Heart right ventricle (tissue), 16 donors: ENCODE measurements at regions not wholly inside any gene's neighbourhood (a gene's known extent, or its start where the extent isn't known, plus 50 kb on each side); places are given as distances from the start of the nearest gene placed in this dataset.
"Not testable (repeated sequence)": the region's sequence is repeated elsewhere in the genome, so short reads cannot be mapped to it uniquely, and the experiment has no call there.

Experiments used
- ATAC-seq, 8 donors: fragments of 200-7000 bp; cut with Tn5 transposase; one replicate each; pipeline ENCODE4 v1.9.1; 2020; ENCODE audit warnings: mild to moderate bottlenecking in 8 of 8, moderate library complexity in 8 of 8, moderate number of reproducible peaks in 1 of 8
- DNase-seq, 2 donors: peaks; one replicate each; pipeline ENCODE4 v3.0.0-alpha.2; 2020
- H3K27ac ChIP-seq, 10 donors: fragments of 200-600 bp; sonication (generic) in 2 of 10; one replicate each; pipeline versions ENCODE4 v1.5.0 to v1.8.0; 2020 to 2022; ENCODE audit warnings: mild to moderate bottlenecking in 3 of 10
- H3K27me3 ChIP-seq, 7 donors: fragments of 200-600 bp; one replicate each; pipeline ENCODE4 v1.8.0; 2021 to 2022; ENCODE audit warnings: mild to moderate bottlenecking in 2 of 7
- H3K36me3 ChIP-seq, 9 donors: fragments of 200-600 bp; sonication (generic) in 1 of 9; one replicate each; pipeline versions ENCODE4 v1.5.0 to v1.8.0; 2020 to 2022; ENCODE audit warnings: mild to moderate bottlenecking in 2 of 9
- H3K4me1 ChIP-seq, 9 donors: fragments of 200-600 bp; sonication (generic) in 1 of 9; one replicate each; pipeline versions ENCODE4 v1.5.0 to v1.8.0; 2020 to 2022; ENCODE audit warnings: mild to moderate bottlenecking in 4 of 9
- H3K4me3 ChIP-seq, 10 donors: fragments of 200-600 bp; sonication (generic) in 2 of 10; one replicate each; pipeline versions ENCODE4 v1.5.0 to v1.8.0; 2020 to 2022; ENCODE audit warnings: mild to moderate bottlenecking in 7 of 10, moderate library complexity in 2 of 10
- H3K9me3 ChIP-seq, 11 donors: fragments of 200-600 bp in 10 of 11; sonication (generic) in 2 of 11; one replicate each; pipeline versions ENCODE4 v1.5.0 to v1.8.0; 2013 to 2022; ENCODE audit warnings: mild to moderate bottlenecking in 2 of 11, control low read depth in 1 of 11, moderate library complexity in 1 of 11
- WGBS, 2 donors: extraction: QIAGEN DNeasy Blood & Tissue Kit; methylation state at CpG; one replicate each; pipeline ENCODE4 v1.1.7; 2013; ENCODE audit warnings: inconsistent platforms in 1 of 2; 5-methylcytosine and 5-hydroxymethylcytosine counted together
- intact Hi-C, 10 donors: fragments of 100-400 bp; cut with DNase I; formaldehyde crosslinking; loops; one replicate each; pipeline versions ENCODE4 v1.11.1 to v1.14.2; 2022
- TF ChIP-seq, protein P1 (sequence below), 9 donors: fragments of 200-600 bp; sonication (generic) in 2 of 9; IDR thresholded peaks; one replicate each; pipeline versions ENCODE4 v1.5.0 to v1.8.0; 2021 to 2022; ENCODE audit warnings: antibody characterized with exemption in 9 of 9, mild to moderate bottlenecking in 5 of 9, moderate library complexity in 1 of 9
- donor health status: Arrhythmogenic right ventricular cardiomyopathy.
- donor health status: ischemic (EF 13 %, LVEDD 7.1; RV severe dilation, severe dysfunction).
- donor health status: healthy with polysubstance abuse.
- donor health status: DM: no; HTN: yes; CAD: no.
- donor health status: DM: no; HTN: no; CAD: no.
- donor health status: ischemic (EF 25% LVEDD 6.9; RV normal size, moderate dysfunction).
- donor health status: ischemic (EF 25% LVEDD 5.7; RV mildly dilated, moderate dysfunction).
- donor health status: healthy.
- donor health status: DM: yes; HTN: yes; CAD: no.
- donor health status: Ischemic cardiomyopathy.
- donor health status: ischemic (EF 35%, LVEDD 5.7; RV mildly dilated, moderate dysfunction).
- donor health status: nonischemic (EF 11% LVEDD 7.7; RV severe dilation, severe dysfunction).
- donor health status: DM: yes; HTN: yes; CAD: no.
- donor health status: PGD.
- donor health status: ischemic (EF 29% LVEDD 5.4; RV normal size, mild dysfunction).
- donor health status: nonischemic (EF 23%, LVEDD 6.1; RV moderate dilation, normal function).

DNA sequence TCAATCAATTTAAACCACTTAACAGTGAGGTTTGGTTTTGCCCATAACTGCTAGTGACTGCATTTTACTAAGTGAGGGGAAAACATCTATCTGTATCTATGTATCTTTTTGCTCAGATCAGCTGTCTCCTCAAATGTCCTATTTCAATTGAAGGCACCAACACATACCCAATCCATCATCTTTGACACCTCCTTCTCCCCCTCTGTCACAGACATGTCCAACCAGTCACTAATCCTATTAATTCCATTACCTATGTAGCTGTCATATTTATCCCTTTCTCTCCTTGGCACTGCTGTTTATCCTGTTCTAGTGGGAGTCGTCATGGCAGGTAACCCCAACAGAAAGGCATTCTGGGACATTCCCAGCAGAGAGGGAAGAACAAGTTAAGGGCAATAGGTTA, 975.2 kb upstream of the AUTS2 start:
- intact Hi-C loops = no loop called here
- H3K9me3 ChIP-seq = peaks cover 0 to 4% (median 0%) of the 10 kb centered on the region in 11 donors
- DNase-seq (no peak), ATAC-seq (no peak)
- H3K27ac ChIP-seq = no peak overlapping the region
- 64 to 79% methylated on average over 1 of the region's 1 CpG for WGBS, 2 donors
- no peaks in the 10 kb centered on the region for H3K36me3 ChIP-seq
- H3K4me1 ChIP-seq = no peaks in the 10 kb centered on the region
- no peak overlapping the region for H3K4me3 ChIP-seq
- H3K27me3 ChIP-seq = peaks cover 0 to 18% (median 0%) of the 10 kb centered on the region in 7 donors
- TF ChIP-seq, protein P1, sequence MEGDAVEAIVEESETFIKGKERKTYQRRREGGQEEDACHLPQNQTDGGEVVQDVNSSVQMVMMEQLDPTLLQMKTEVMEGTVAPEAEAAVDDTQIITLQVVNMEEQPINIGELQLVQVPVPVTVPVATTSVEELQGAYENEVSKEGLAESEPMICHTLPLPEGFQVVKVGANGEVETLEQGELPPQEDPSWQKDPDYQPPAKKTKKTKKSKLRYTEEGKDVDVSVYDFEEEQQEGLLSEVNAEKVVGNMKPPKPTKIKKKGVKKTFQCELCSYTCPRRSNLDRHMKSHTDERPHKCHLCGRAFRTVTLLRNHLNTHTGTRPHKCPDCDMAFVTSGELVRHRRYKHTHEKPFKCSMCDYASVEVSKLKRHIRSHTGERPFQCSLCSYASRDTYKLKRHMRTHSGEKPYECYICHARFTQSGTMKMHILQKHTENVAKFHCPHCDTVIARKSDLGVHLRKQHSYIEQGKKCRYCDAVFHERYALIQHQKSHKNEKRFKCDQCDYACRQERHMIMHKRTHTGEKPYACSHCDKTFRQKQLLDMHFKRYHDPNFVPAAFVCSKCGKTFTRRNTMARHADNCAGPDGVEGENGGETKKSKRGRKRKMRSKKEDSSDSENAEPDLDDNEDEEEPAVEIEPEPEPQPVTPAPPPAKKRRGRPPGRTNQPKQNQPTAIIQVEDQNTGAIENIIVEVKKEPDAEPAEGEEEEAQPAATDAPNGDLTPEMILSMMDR (IDR thresholded peaks at IDR 0.05) = no peak

DNA sequence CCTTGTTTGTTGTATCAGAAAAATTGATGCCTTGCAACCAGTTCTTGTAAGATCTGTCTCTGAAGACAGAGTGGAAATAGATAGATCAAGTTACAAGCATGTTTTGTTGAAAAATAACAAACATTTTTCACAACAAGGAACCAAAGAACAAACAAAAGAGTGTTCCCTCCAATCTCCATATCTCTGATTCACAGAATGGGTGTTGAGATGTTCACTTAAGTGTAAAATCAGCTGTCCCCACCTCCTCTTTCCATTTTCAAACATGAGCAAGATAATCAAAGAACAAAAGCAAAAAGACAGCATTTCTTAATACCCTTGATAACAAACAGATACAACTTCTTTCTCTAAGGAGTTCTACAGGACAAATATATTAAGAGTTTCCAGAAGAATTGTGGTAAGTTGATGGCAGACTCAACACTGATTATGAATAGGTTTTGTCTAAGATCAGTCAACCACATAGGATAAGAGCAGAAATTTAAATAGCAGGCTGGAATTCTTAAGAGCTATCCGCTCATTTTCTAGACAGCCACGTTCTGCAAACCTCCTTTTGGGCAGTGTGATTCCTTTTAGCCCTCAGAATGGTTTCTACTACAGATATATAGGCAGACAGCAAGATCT, 970.9 kb upstream of the AUTS2 start:
- Histone ChIP-seq H3K27me3 (peaks cover 0 to 18% (median 0%) of the 10 kb centered on the region in 7 donors), H3K9me3 (peaks cover 0 to 4% (median 0%) of the 10 kb centered on the region in 11 donors), H3K36me3 (no peaks in the 10 kb centered on the region), H3K4me1 (no peaks in the 10 kb centered on the region), H3K27ac (no peak overlapping the region), H3K4me3 (no peak overlapping the region)
- ATAC-seq = no peak
- intact Hi-C loops = no loop called here
- TF ChIP-seq, protein P1 (IDR thresholded peaks at IDR 0.05) = no peak
- 62 to 72% methylated on average over 2 of the region's 2 CpGs for WGBS, 2 donors
- no peak for DNase-seq

DNA sequence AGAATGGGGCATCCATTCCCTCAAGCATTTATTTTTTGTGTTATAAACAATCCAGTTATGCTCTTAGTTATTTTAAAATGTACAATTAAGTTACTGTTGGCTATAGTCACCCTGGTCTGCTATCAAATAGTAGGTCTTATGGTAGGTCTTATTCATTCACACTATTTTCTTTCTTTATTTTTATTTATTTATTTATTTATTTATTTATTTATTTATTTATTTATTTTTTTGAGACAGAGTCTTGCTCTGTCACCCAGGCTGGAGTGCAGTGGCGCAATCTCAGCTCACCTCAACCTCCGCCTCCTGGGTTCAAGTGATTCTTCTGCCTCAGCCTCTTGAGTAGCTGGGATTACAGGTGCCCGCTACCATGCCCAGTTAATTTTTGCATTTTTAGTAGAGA, 967.4 kb upstream of the AUTS2 start:
- not testable (repeated sequence) for DNase-seq, H3K36me3 ChIP-seq, H3K4me3 ChIP-seq, H3K4me1 ChIP-seq, H3K27ac ChIP-seq, ATAC-seq
- intact Hi-C loops = loop anchor here in 1 of 10 donors (10.0 kb wide), 1 partner anchor 64 kb away; no protein-coding TSS in a partner anchor
- 96 to 100% methylated on average over 3 of the region's 3 CpGs for WGBS, 2 donors
- Histone ChIP-seq H3K27me3 (peaks cover 0 to 10% (median 0%) of the 10 kb centered on the region in 7 donors), H3K9me3 (peaks cover 0 to 13% (median 0%) of the 10 kb centered on the region in 11 donors)

DNA sequence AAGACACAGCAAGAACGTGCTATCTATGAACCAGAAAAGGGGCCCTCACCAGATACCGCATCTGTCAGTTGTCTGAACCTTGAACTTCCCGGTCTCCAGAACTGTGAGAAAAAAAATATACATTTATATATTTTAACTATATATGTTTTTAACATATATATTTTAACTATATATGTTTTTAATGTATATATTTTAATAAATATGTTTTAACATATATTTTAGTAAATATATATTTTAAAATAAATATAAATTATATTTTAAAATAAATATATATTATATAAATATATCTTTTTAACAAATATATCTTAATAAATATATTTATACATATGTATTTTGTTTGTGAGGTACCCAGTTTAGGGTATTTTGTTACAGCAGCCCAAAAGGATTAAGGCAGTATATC, 958.2 kb upstream of the AUTS2 start:
- TF ChIP-seq, protein P1 (IDR thresholded peaks at IDR 0.05) = no peak
- 89 to 94% methylated on average over 3 of the region's 3 CpGs for WGBS, 2 donors

DNA sequence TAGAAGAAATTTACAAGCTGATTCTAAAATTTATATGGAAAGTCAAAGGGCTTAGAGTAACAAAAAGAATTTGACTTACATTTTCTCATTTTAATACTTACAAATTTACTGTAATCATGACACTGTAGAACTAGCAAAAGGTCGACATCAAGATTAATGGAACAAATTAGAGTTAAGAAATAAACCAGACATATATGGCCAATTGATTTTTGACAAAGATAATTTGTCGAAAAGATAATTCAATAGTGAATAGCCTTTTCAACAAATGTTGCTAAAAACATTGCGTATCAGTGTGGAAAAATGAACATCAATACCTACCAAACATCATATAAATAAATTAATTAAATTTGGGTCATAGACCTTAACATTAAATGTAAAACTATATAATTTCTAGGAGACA, 955.5 kb upstream of the AUTS2 start:
- ATAC-seq = no peak
- 84 to 88% methylated on average over 3 of the region's 3 CpGs for WGBS, 2 donors
- Histone ChIP-seq H3K4me1 (no peaks in the 10 kb centered on the region), H3K36me3 (no peaks in the 10 kb centered on the region), H3K27me3 (no peaks in the 10 kb centered on the region), H3K9me3 (peaks cover 0 to 31% (median 11%) of the 10 kb centered on the region in 11 donors), H3K4me3 (no peak overlapping the region), H3K27ac (no peak overlapping the region)
- intact Hi-C loops = no loop called here
- DNase-seq = no peak
- TF ChIP-seq, protein P1 (IDR thresholded peaks at IDR 0.05) = no peak

More for the DNA sequence above, 958.2 kb upstream of the AUTS2 start:
- Histone ChIP-seq H3K9me3 (peaks cover 0 to 23% (median 10%) of the 10 kb centered on the region in 11 donors), H3K4me1 (no peaks in the 10 kb centered on the region), H3K27me3 (no peaks in the 10 kb centered on the region), H3K4me3 (no peak overlapping the region), H3K27ac (no peak overlapping the region), H3K36me3 (no peaks in the 10 kb centered on the region)
- intact Hi-C loops = no loop called here
- ATAC-seq (no peak), DNase-seq (no peak)
